Liver (tissue), 8 donors: ENCODE measurements at regions not wholly inside any gene's neighbourhood (a gene's known extent, or its start where the extent isn't known, plus 50 kb on each side); places are given as distances from the start of the nearest gene placed in this dataset.

Experiments used
- DNase-seq: peaks from one replicate; pipeline ENCODE4 v3.0.0-alpha.2; 2017; ENCODE audit warnings: low spot score
- H3K27ac ChIP-seq, 2 donors: one replicate each; pipeline ENCODE4 v1.7.0; 2013; ENCODE audit warnings: inconsistent platforms in 2 of 2, low read length in 2 of 2, control low read depth in 1 of 2, low read depth in 1 of 2, mild to moderate bottlenecking in 1 of 2
- H3K27me3 ChIP-seq, 4 donors: one replicate each; pipeline versions ENCODE4 v1.6.1 to v1.7.0; 2013; ENCODE audit warnings: low read length in 3 of 4, inconsistent platforms in 1 of 4, mild to moderate bottlenecking in 1 of 4, moderate library complexity in 1 of 4; ENCODE audit not compliant: control insufficient read depth in 4 of 4, insufficient read depth in 4 of 4
- H3K36me3 ChIP-seq, 4 donors: one replicate each; pipeline versions ENCODE4 v1.6.1 to v1.7.0; 2013; ENCODE audit warnings: low read length in 3 of 4, mild to moderate bottlenecking in 3 of 4, low read depth in 1 of 4, moderate library complexity in 1 of 4; ENCODE audit not compliant: control insufficient read depth in 4 of 4, insufficient read depth in 3 of 4
- H3K4me1 ChIP-seq, 4 donors: one replicate each; pipeline versions ENCODE4 v1.6.1 to v1.7.0; 2013; ENCODE audit warnings: low read length in 3 of 4, mild to moderate bottlenecking in 3 of 4, moderate library complexity in 1 of 4; ENCODE audit not compliant: control insufficient read depth in 4 of 4, insufficient read depth in 4 of 4
- H3K4me3 ChIP-seq, 3 donors: one replicate each; pipeline versions ENCODE4 v1.6.1 to v1.7.0; 2013; ENCODE audit warnings: low read length in 3 of 3, control low read depth in 1 of 3, low read depth in 1 of 3, mild to moderate bottlenecking in 1 of 3
- H3K9ac ChIP-seq, 2 donors: one replicate each; pipeline ENCODE4 v1.7.0; 2013; ENCODE audit warnings: low read length in 2 of 2, mild to moderate bottlenecking in 2 of 2, moderate library complexity in 2 of 2, control low read depth in 1 of 2, low read depth in 1 of 2
- H3K9me3 ChIP-seq, 4 donors: one replicate each; pipeline versions ENCODE4 v1.6.1 to v1.7.0; 2013; ENCODE audit warnings: low read length in 3 of 4; ENCODE audit not compliant: control insufficient read depth in 4 of 4
- EGR1 ChIP-seq, 2 donors: IDR thresholded peaks; 2 replicates each; pipeline ENCODE4 v1.6.1; 2016 to 2018; ENCODE audit warnings: antibody characterized with exemption in 2 of 2, low read depth in 2 of 2
- FOXA1 ChIP-seq: IDR thresholded peaks from 2 replicates; pipeline ENCODE4 v1.6.1; 2016; ENCODE audit warnings: antibody characterized with exemption
- FOXA2 ChIP-seq: IDR thresholded peaks from 2 replicates; pipeline ENCODE4 v1.6.1; 2016; ENCODE audit warnings: antibody characterized with exemption
- GABPA ChIP-seq, 2 donors: IDR thresholded peaks in 1 of 2; conservative IDR thresholded peaks in 1 of 2; 2 replicates each; pipeline ENCODE4 v1.6.1; 2016; ENCODE audit warnings: antibody characterized with exemption in 2 of 2, mild to moderate bottlenecking in 1 of 2, moderate library complexity in 1 of 2
- HNF4A ChIP-seq, 2 donors: conservative IDR thresholded peaks; 2 replicates each; pipeline ENCODE4 v1.6.1; 2016; ENCODE audit warnings: antibody characterized with exemption in 2 of 2, mild to moderate bottlenecking in 2 of 2
- HNF4G ChIP-seq: IDR thresholded peaks from 2 replicates; pipeline ENCODE4 v1.6.1; 2016; ENCODE audit warnings: antibody characterized with exemption
- JUND ChIP-seq, 2 donors: IDR thresholded peaks; 2 replicates each; pipeline ENCODE4 v1.6.1; 2016; ENCODE audit warnings: antibody characterized with exemption in 2 of 2
- MAX ChIP-seq: IDR thresholded peaks from 2 replicates; pipeline ENCODE4 v1.6.1; 2016; ENCODE audit warnings: antibody characterized with exemption
- NR2F2 ChIP-seq: IDR thresholded peaks from 2 replicates; pipeline ENCODE4 v1.6.1; 2016; ENCODE audit warnings: antibody characterized with exemption
- RAD21 ChIP-seq, 2 donors: IDR thresholded peaks; 2 replicates each; pipeline ENCODE4 v1.6.1; 2016; ENCODE audit warnings: antibody characterized with exemption in 2 of 2, mild to moderate bottlenecking in 2 of 2
- RXRA ChIP-seq, 2 donors: IDR thresholded peaks; 2 replicates each; pipeline ENCODE4 v1.6.1; 2017 to 2018; ENCODE audit warnings: antibody characterized with exemption in 2 of 2, mild to moderate bottlenecking in 1 of 2
- TAF1 ChIP-seq: conservative IDR thresholded peaks from 2 replicates; pipeline ENCODE4 v1.6.1; 2016; ENCODE audit warnings: antibody characterized with exemption, mild to moderate bottlenecking
- YY1 ChIP-seq: IDR thresholded peaks from 2 replicates; pipeline ENCODE4 v1.6.1; 2016; ENCODE audit warnings: antibody characterized with exemption, mild to moderate bottlenecking
- WGBS: extraction: QIAGEN DNeasy Blood & Tissue Kit; methylation state at CpG from one replicate; pipeline ENCODE4 v1.1.7; 2013; 5-methylcytosine and 5-hydroxymethylcytosine counted together
- TF ChIP-seq, protein P1 (sequence below): IDR thresholded peaks from 2 replicates; pipeline ENCODE4 v1.6.1; 2016; ENCODE audit warnings: antibody characterized with exemption
- TF ChIP-seq, protein P2 (sequence below): fragments of 150-350 bp; IDR thresholded peaks from 2 replicates; pipeline ENCODE4 v1.5.1; 2017; ENCODE audit warnings: improper control_type of control experiment, low read depth, low read length; ENCODE audit not compliant: missing input control
- TF ChIP-seq, protein P3 (sequence below): IDR thresholded peaks from 2 replicates; pipeline ENCODE4 v1.6.1; 2016; ENCODE audit warnings: antibody characterized with exemption
- TF ChIP-seq, protein P4 (sequence below): IDR thresholded peaks from 2 replicates; pipeline ENCODE4 v1.6.1; 2016; ENCODE audit warnings: antibody characterized with exemption, mild to moderate bottlenecking
- donor health status: healthy.
- donor health status: healthy.
- donor health status: healthy.
- donor health status: healthy.
- donor health status: healthy.

- TF ChIP-seq EGR1 (IDR thresholded peaks at IDR 0.05; ENCODE audit: low read depth in 2 of 2) (no peak), HNF4G (no peak), RAD21 (IDR thresholded peaks at IDR 0.05) (no peak), FOXA1 (no peak), FOXA2 (no peak), YY1 (no peak), GABPA (IDR thresholded peaks at IDR 0.05 in 1 of 2, conservative IDR thresholded peaks at IDR 0.05 in 1 of 2) (no peak), MAX (no peak), JUND (IDR thresholded peaks at IDR 0.05) (no peak), TAF1 (no peak), RXRA (IDR thresholded peaks at IDR 0.05) (no peak), NR2F2 (no peak)
- TF ChIP-seq, protein P1, sequence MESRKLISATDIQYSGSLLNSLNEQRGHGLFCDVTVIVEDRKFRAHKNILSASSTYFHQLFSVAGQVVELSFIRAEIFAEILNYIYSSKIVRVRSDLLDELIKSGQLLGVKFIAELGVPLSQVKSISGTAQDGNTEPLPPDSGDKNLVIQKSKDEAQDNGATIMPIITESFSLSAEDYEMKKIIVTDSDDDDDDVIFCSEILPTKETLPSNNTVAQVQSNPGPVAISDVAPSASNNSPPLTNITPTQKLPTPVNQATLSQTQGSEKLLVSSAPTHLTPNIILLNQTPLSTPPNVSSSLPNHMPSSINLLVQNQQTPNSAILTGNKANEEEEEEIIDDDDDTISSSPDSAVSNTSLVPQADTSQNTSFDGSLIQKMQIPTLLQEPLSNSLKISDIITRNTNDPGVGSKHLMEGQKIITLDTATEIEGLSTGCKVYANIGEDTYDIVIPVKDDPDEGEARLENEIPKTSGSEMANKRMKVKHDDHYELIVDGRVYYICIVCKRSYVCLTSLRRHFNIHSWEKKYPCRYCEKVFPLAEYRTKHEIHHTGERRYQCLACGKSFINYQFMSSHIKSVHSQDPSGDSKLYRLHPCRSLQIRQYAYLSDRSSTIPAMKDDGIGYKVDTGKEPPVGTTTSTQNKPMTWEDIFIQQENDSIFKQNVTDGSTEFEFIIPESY = no peak
- TF ChIP-seq, protein P2, sequence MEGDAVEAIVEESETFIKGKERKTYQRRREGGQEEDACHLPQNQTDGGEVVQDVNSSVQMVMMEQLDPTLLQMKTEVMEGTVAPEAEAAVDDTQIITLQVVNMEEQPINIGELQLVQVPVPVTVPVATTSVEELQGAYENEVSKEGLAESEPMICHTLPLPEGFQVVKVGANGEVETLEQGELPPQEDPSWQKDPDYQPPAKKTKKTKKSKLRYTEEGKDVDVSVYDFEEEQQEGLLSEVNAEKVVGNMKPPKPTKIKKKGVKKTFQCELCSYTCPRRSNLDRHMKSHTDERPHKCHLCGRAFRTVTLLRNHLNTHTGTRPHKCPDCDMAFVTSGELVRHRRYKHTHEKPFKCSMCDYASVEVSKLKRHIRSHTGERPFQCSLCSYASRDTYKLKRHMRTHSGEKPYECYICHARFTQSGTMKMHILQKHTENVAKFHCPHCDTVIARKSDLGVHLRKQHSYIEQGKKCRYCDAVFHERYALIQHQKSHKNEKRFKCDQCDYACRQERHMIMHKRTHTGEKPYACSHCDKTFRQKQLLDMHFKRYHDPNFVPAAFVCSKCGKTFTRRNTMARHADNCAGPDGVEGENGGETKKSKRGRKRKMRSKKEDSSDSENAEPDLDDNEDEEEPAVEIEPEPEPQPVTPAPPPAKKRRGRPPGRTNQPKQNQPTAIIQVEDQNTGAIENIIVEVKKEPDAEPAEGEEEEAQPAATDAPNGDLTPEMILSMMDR = no peak
- TF ChIP-seq, protein P3, sequence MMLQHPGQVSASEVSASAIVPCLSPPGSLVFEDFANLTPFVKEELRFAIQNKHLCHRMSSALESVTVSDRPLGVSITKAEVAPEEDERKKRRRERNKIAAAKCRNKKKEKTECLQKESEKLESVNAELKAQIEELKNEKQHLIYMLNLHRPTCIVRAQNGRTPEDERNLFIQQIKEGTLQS = no peak
- Histone ChIP-seq H3K27ac (no peak overlapping the region), H3K9me3 (peaks cover 0 to 9% (median 1%) of the 10 kb centered on the region in 4 donors), H3K4me1 (no peaks in the 10 kb centered on the region), H3K9ac (no peak overlapping the region), H3K27me3 (no peaks in the 10 kb centered on the region), H3K36me3 (no peaks in the 10 kb centered on the region), H3K4me3 (no peak overlapping the region)
- DNase-seq = no peak
- 79% methylated on average over 1 of the region's 1 CpG for WGBS
Observed at GRCh38 chr1:209183195-209183594, 400.3 kb upstream of the CAMK1G start.

- TF ChIP-seq GABPA (IDR thresholded peaks at IDR 0.05 in 1 of 2, conservative IDR thresholded peaks at IDR 0.05 in 1 of 2) (no peak), MAX (no peak), HNF4A (conservative IDR thresholded peaks at IDR 0.05) (no peak), YY1 (no peak), RXRA (IDR thresholded peaks at IDR 0.05) (no peak), HNF4G (no peak)
- TF ChIP-seq, protein P4, sequence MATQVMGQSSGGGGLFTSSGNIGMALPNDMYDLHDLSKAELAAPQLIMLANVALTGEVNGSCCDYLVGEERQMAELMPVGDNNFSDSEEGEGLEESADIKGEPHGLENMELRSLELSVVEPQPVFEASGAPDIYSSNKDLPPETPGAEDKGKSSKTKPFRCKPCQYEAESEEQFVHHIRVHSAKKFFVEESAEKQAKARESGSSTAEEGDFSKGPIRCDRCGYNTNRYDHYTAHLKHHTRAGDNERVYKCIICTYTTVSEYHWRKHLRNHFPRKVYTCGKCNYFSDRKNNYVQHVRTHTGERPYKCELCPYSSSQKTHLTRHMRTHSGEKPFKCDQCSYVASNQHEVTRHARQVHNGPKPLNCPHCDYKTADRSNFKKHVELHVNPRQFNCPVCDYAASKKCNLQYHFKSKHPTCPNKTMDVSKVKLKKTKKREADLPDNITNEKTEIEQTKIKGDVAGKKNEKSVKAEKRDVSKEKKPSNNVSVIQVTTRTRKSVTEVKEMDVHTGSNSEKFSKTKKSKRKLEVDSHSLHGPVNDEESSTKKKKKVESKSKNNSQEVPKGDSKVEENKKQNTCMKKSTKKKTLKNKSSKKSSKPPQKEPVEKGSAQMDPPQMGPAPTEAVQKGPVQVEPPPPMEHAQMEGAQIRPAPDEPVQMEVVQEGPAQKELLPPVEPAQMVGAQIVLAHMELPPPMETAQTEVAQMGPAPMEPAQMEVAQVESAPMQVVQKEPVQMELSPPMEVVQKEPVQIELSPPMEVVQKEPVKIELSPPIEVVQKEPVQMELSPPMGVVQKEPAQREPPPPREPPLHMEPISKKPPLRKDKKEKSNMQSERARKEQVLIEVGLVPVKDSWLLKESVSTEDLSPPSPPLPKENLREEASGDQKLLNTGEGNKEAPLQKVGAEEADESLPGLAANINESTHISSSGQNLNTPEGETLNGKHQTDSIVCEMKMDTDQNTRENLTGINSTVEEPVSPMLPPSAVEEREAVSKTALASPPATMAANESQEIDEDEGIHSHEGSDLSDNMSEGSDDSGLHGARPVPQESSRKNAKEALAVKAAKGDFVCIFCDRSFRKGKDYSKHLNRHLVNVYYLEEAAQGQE = no peak
- no peak overlapping the region for H3K27ac ChIP-seq
- H3K9me3 ChIP-seq = peaks cover 0 to 9% (median under 1%) of the 10 kb centered on the region in 4 donors
- 93% methylated on average over 3 of the region's 3 CpGs for WGBS
- H3K4me3 ChIP-seq = no peak overlapping the region
- H3K9ac ChIP-seq = no peak overlapping the region
- H3K36me3 ChIP-seq = no peaks in the 10 kb centered on the region
- H3K4me1 ChIP-seq = peaks cover 0 to 7% (median 3%) of the 10 kb centered on the region in 4 donors
- no peaks in the 10 kb centered on the region for H3K27me3 ChIP-seq
- no peak for DNase-seq
Observed at GRCh38 chr1:209187589-209187988, 395.9 kb upstream of the CAMK1G start.
